ENCODE measurements at regions not wholly inside any gene's neighbourhood (a gene's known extent, or its start where the extent isn't known, plus 50 kb on each side); places are given as distances from the start of the nearest gene placed in this dataset.

DNA sequence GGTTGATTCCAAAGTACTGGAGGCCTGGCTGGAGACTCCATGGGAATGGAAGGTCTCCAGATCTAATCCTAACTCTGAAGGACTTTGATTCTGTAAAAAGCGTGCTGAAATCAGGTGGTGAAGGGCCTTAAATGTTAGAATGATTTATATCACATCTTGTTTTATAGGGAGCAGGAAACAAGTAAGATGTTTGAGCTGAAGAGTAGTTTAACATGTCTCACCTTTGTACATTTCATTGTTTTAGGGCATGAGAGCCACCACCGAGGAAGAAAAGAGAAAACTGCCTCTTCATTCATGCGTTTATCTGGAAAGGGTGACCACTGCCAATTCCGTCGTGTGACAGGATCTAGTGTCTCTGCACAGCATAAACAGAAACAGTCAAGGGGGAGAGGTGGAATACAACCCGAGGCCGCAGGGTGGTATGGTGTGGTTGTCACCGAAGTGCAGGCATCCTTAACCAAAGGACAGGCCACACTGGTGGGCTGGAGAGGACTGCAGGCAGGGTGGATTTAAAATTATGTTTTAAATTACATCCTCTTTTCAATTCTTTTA is 445.3 kb downstream of the SLC4A3 start:
- no peak overlapping the region for H3K27ac ChIP-seq (ENCODE audit: low read depth, low read length)
- no peaks in the 10 kb centered on the region for H3K36me3 ChIP-seq (ENCODE audit: control insufficient read depth, insufficient read depth, low read length)
- H3K27me3 ChIP-seq (ENCODE audit: control insufficient read depth, insufficient read depth, low read length): no peaks in the 10 kb centered on the region
- H3K9ac ChIP-seq (ENCODE audit: low read depth, low read length): no peak overlapping the region
- peaks cover 10% of the 10 kb centered on the region for H3K4me1 ChIP-seq (ENCODE audit: control insufficient read depth, insufficient read depth, low read length)
- H3K9me3 ChIP-seq (ENCODE audit: control insufficient read depth, insufficient read depth, low read length): no peaks in the 10 kb centered on the region
- no peak overlapping the region for H3K4me3 ChIP-seq (ENCODE audit: low read depth, low read length)

DNA sequence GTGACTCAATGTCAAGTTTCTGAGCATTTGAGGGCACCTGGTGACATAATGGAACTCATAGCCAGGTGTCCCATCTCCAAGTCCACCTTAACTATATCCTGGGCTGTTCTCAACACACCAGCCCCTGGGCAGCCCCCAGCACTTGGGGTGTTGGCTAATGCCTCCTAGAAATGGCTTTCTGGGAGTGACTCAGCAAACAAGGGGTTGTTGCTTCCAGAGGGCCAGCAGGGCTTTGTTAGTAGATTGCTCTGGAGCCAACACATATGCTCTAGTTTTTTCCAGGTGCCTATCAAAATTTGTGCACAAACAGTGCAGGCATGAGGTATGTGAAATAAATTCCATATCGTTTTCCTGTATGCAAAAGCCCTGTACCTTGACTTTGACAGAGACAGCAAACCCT is 448.4 kb downstream of the SLC4A3 start:
- no peaks in the 10 kb centered on the region for H3K36me3 ChIP-seq (ENCODE audit: control insufficient read depth, insufficient read depth, low read length)
- H3K9ac ChIP-seq (ENCODE audit: low read depth, low read length): no peak overlapping the region
- H3K27me3 ChIP-seq (ENCODE audit: control insufficient read depth, insufficient read depth, low read length): no peaks in the 10 kb centered on the region
- no peak overlapping the region for H3K27ac ChIP-seq (ENCODE audit: low read depth, low read length)
- no peak overlapping the region for H3K4me3 ChIP-seq (ENCODE audit: low read depth, low read length)
- peaks cover 10% of the 10 kb centered on the region for H3K4me1 ChIP-seq (ENCODE audit: control insufficient read depth, insufficient read depth, low read length)
- H3K9me3 ChIP-seq (ENCODE audit: control insufficient read depth, insufficient read depth, low read length): no peaks in the 10 kb centered on the region

DNA sequence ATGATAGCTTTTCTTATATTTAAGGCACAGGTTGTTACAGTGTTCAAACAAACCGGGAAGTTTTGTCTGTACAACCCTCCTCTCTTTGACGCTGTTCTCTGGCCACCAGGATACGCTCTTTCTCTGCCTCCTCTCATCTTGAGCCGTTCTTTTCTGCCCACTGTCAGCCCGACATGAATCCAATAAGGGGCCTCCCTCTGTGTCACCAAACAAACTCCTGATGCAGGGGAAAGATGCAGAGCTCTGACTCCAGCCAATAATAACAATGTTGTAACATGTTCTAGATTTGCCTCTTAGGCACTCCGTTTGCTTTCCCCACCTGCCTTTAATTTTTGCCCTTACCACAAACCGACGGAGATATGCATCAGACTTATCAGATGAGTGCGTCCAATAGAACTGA is 449.3 kb downstream of the SLC4A3 start:
- Histone ChIP-seq H3K27me3 (ENCODE audit: control insufficient read depth, insufficient read depth, low read length) (no peaks in the 10 kb centered on the region), H3K4me1 (ENCODE audit: control insufficient read depth, insufficient read depth, low read length) (peaks cover 17% of the 10 kb centered on the region), H3K36me3 (ENCODE audit: control insufficient read depth, insufficient read depth, low read length) (no peaks in the 10 kb centered on the region), H3K9me3 (ENCODE audit: control insufficient read depth, insufficient read depth, low read length) (no peaks in the 10 kb centered on the region), H3K4me3 (ENCODE audit: low read depth, low read length) (no peak overlapping the region), H3K27ac (ENCODE audit: low read depth, low read length) (peak overlapping the region; percentile 80), H3K9ac (ENCODE audit: low read depth, low read length) (no peak overlapping the region)

DNA sequence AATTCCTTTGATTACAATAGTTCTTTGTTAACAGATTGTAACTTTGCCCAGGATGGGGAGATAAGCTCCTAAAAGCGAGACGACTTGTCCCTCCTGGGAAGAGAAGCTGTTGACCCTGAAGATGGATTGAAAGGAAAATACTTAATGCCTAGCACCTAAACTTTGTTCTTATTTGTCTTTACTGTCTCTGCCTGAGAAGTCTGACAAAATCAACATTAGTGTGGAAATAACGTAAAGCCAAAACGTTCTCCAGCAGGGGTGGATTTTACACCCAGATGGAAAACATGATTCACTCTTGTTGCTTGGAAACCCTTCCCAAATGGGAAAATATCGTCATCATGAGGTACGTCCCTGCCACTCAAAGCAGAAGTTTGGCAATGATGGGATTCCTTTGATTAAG is 450.1 kb downstream of the SLC4A3 start:
- peak overlapping the region; percentile 80 for H3K27ac ChIP-seq (ENCODE audit: low read depth, low read length)

DNA sequence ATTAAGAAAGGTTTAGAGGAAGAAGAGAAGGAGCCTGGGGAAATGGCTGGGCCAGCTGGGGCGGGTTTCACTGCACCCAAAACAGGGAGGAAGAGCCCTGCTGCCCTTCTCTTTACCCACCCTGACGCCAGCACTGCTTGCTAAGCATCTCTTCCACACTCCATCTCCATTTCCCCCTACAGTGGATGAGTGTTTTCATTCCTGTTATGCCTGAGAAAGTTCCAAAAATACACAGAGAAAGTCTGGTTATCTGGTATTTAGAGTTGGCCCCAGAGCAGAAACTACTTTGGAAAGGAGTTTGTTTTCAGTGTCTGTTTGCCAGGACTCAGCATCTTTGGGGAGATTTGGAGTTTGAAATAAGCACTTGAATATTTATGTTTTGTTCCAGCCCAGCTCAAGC is 451.0 kb downstream of the SLC4A3 start:
- Histone ChIP-seq H3K9ac (ENCODE audit: low read depth, low read length) (no peak overlapping the region), H3K4me3 (ENCODE audit: low read depth, low read length) (no peak overlapping the region), H3K27ac (ENCODE audit: low read depth, low read length) (no peak overlapping the region), H3K27me3 (ENCODE audit: control insufficient read depth, insufficient read depth, low read length) (no peaks in the 10 kb centered on the region), H3K36me3 (ENCODE audit: control insufficient read depth, insufficient read depth, low read length) (no peaks in the 10 kb centered on the region), H3K4me1 (ENCODE audit: control insufficient read depth, insufficient read depth, low read length) (peaks cover 17% of the 10 kb centered on the region), H3K9me3 (ENCODE audit: control insufficient read depth, insufficient read depth, low read length) (no peaks in the 10 kb centered on the region)

More for the DNA sequence above, 450.1 kb downstream of the SLC4A3 start:
- Histone ChIP-seq H3K27me3 (ENCODE audit: control insufficient read depth, insufficient read depth, low read length) (no peaks in the 10 kb centered on the region), H3K9me3 (ENCODE audit: control insufficient read depth, insufficient read depth, low read length) (no peaks in the 10 kb centered on the region), H3K9ac (ENCODE audit: low read depth, low read length) (no peak overlapping the region), H3K36me3 (ENCODE audit: control insufficient read depth, insufficient read depth, low read length) (no peaks in the 10 kb centered on the region), H3K4me1 (ENCODE audit: control insufficient read depth, insufficient read depth, low read length) (peaks cover 17% of the 10 kb centered on the region), H3K4me3 (ENCODE audit: low read depth, low read length) (no peak overlapping the region)

DNA sequence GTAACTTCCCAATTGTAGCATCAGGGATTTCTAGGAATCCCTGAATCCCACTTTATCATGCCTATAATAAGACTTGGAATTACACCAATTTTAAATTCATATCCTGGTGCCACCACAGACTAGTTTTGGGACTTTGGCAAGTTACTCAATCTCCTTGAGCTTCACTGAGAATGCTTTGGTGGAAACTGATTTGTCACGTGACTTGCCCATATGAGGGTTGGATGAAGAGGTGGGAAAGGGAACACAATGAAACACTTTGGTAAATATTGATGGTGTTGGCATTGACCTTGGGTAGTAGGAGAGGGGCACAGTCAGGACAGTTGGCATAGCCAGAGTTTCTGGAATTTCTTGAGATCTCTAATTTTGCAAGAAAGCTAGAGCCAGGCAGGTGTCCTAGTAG is 452.2 kb downstream of the SLC4A3 start:
- H3K4me3 ChIP-seq (ENCODE audit: low read depth, low read length): no peak overlapping the region
- H3K9ac ChIP-seq (ENCODE audit: low read depth, low read length): no peak overlapping the region
- H3K27ac ChIP-seq (ENCODE audit: low read depth, low read length): no peak overlapping the region
- no peaks in the 10 kb centered on the region for H3K27me3 ChIP-seq (ENCODE audit: control insufficient read depth, insufficient read depth, low read length)
- no peaks in the 10 kb centered on the region for H3K9me3 ChIP-seq (ENCODE audit: control insufficient read depth, insufficient read depth, low read length)
- no peaks in the 10 kb centered on the region for H3K36me3 ChIP-seq (ENCODE audit: control insufficient read depth, insufficient read depth, low read length)
- H3K4me1 ChIP-seq (ENCODE audit: control insufficient read depth, insufficient read depth, low read length): peaks cover 17% of the 10 kb centered on the region

DNA sequence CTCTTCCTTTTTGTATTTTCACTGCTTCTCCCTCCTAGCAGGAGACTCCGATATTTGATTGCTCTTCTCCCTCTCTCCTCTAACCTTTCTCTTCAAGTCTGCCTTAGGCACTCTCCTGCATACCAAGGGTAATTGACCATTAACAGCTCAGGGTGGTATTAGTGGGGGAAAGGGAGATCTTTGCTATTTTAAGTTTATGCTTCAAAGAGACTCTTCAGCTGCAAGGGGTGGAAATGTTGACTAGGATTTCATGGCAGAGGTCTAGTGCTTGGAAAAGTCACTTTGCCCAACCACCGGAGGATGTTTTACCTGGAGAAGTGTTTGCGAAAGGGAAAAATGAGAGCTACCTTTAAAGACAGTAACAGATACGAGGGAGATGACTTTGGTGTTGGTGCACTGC is 453.7 kb downstream of the SLC4A3 start:
- no peak overlapping the region for H3K27ac ChIP-seq (ENCODE audit: low read depth, low read length)
- H3K4me1 ChIP-seq (ENCODE audit: control insufficient read depth, insufficient read depth, low read length): peaks cover 17% of the 10 kb centered on the region
- no peaks in the 10 kb centered on the region for H3K27me3 ChIP-seq (ENCODE audit: control insufficient read depth, insufficient read depth, low read length)

DNA sequence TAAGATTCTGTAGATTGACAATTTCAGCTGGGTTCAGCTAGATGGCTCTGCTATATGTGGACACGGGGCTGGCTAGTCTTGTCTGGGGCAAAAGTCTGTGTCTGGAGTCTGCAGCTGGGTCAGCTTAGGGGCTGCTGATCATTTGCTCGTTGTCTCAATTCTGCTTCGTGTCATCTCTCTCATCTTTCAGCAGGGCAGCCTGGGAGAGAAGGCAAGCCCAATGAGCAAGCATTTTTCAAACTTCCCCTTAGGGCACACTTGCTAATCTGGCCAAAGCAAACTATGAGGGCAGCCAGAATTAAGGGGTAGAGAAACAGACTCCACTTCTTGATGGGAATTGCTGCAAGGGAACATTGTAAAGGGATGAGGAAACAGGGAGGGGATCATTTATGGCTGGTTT is 462.6 kb downstream of the SLC4A3 start:
- Histone ChIP-seq H3K4me3 (ENCODE audit: low read depth, low read length) (no peak overlapping the region), H3K4me1 (ENCODE audit: control insufficient read depth, insufficient read depth, low read length) (no peaks in the 10 kb centered on the region), H3K27me3 (ENCODE audit: control insufficient read depth, insufficient read depth, low read length) (no peaks in the 10 kb centered on the region), H3K27ac (ENCODE audit: low read depth, low read length) (no peak overlapping the region), H3K36me3 (ENCODE audit: control insufficient read depth, insufficient read depth, low read length) (no peaks in the 10 kb centered on the region), H3K9ac (ENCODE audit: low read depth, low read length) (no peak overlapping the region), H3K9me3 (ENCODE audit: control insufficient read depth, insufficient read depth, low read length) (no peaks in the 10 kb centered on the region)

More for the DNA sequence above, 453.7 kb downstream of the SLC4A3 start:
- no peak overlapping the region for H3K4me3 ChIP-seq (ENCODE audit: low read depth, low read length)
- H3K9ac ChIP-seq (ENCODE audit: low read depth, low read length): no peak overlapping the region
- no peaks in the 10 kb centered on the region for H3K9me3 ChIP-seq (ENCODE audit: control insufficient read depth, insufficient read depth, low read length)
- no peaks in the 10 kb centered on the region for H3K36me3 ChIP-seq (ENCODE audit: control insufficient read depth, insufficient read depth, low read length)

DNA sequence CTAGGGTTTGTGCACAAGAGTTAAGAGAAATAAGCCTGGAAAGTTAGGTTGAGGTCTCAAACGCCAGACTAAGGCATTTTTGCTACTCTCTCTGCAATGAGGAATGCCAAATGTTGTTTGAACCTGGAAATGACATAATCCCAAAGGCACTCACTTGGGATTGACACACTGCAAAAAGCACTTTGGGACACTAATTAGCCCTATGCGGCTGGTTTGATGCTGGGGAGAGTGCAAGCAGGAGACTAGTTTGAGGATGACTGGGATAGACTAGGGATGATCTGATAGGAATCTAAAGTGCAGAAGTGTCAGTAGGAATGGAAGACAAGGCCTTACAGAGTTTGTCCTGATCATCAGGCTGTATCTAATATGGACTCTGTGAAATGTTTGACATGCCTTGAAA is 469.0 kb downstream of the SLC4A3 start:
- Histone ChIP-seq H3K36me3 (ENCODE audit: control insufficient read depth, insufficient read depth, low read length) (no peaks in the 10 kb centered on the region), H3K9ac (ENCODE audit: low read depth, low read length) (no peak overlapping the region), H3K27me3 (ENCODE audit: control insufficient read depth, insufficient read depth, low read length) (no peaks in the 10 kb centered on the region), H3K4me1 (ENCODE audit: control insufficient read depth, insufficient read depth, low read length) (no peaks in the 10 kb centered on the region), H3K4me3 (ENCODE audit: low read depth, low read length) (no peak overlapping the region), H3K9me3 (ENCODE audit: control insufficient read depth, insufficient read depth, low read length) (no peaks in the 10 kb centered on the region), H3K27ac (ENCODE audit: low read depth, low read length) (no peak overlapping the region)

DNA sequence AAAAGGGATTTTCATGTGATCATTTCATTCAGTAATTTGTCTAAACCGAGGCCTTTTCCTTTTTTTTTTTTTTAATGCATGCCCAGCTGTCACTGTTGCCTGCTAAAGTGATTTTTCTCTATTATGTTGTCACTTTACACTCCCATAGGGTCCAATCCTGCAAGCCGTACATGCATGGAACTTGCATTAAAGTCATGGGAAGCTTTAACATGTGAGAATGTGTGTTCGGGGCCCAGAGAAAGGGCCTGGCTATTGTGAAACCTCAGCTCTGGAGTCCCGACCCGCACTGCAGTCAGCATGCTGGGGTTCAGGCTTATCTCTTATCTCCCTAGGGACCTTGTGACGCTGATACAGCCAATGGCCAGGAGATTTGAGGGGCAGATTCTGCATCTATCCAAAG is 474.6 kb downstream of the SLC4A3 start:
- no peak overlapping the region for H3K27ac ChIP-seq (ENCODE audit: low read depth, low read length)
- no peaks in the 10 kb centered on the region for H3K4me1 ChIP-seq (ENCODE audit: control insufficient read depth, insufficient read depth, low read length)
- H3K9me3 ChIP-seq (ENCODE audit: control insufficient read depth, insufficient read depth, low read length): no peaks in the 10 kb centered on the region
- no peaks in the 10 kb centered on the region for H3K36me3 ChIP-seq (ENCODE audit: control insufficient read depth, insufficient read depth, low read length)
- H3K27me3 ChIP-seq (ENCODE audit: control insufficient read depth, insufficient read depth, low read length): no peaks in the 10 kb centered on the region
- H3K9ac ChIP-seq (ENCODE audit: low read depth, low read length): no peak overlapping the region
- no peak overlapping the region for H3K4me3 ChIP-seq (ENCODE audit: low read depth, low read length)

DNA sequence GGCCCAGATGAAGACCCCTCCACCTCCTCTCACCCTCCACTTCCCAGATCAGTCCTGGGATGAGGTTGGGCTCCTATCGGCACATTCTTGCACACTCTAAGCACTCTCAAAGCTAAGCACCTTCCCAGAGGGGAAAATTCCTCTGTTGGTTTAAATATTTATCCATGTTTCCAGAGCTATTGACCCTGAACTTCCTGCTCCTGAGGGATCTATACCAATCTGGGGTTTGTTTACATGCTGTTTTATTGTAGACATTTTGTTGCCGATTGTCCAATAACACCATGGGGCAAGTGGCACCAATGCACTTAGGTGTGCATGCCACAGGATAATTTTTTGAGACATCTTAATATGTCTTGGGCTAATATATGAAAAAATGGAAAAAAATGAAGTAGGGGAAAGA is 476.2 kb downstream of the SLC4A3 start:
- H3K4me3 ChIP-seq (ENCODE audit: low read depth, low read length): no peak overlapping the region
- no peaks in the 10 kb centered on the region for H3K4me1 ChIP-seq (ENCODE audit: control insufficient read depth, insufficient read depth, low read length)
- no peaks in the 10 kb centered on the region for H3K27me3 ChIP-seq (ENCODE audit: control insufficient read depth, insufficient read depth, low read length)
- no peak overlapping the region for H3K9ac ChIP-seq (ENCODE audit: low read depth, low read length)
- H3K9me3 ChIP-seq (ENCODE audit: control insufficient read depth, insufficient read depth, low read length): no peaks in the 10 kb centered on the region
- H3K27ac ChIP-seq (ENCODE audit: low read depth, low read length): no peak overlapping the region
- H3K36me3 ChIP-seq (ENCODE audit: control insufficient read depth, insufficient read depth, low read length): no peaks in the 10 kb centered on the region

DNA sequence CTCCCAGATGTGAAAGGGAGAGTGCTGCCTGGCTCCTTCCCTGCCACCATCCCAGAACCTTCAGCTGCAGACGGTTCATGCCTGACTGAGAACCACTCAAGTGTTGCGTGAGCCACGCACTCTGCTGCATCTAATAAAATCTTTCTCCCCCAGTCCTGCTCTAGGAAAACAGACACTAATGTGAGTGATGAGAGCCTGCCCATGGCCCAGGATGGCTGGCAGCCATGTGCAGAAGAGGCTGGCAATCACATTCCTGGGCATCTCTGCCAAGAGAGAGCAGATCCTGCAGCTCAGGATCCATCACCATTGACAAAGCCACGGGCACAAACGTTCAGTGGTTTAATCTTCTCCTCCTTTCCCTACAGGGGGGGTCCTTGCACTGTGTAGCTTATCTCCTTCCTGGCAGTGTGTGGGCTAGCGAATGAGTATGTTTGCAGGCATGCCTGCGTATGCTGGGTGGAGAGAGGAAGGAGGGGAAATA is 477.5 kb downstream of the SLC4A3 start:
- H3K4me3 ChIP-seq (ENCODE audit: low read depth, low read length): no peak overlapping the region
- H3K4me1 ChIP-seq (ENCODE audit: control insufficient read depth, insufficient read depth, low read length): no peaks in the 10 kb centered on the region
- no peaks in the 10 kb centered on the region for H3K9me3 ChIP-seq (ENCODE audit: control insufficient read depth, insufficient read depth, low read length)
- no peak overlapping the region for H3K9ac ChIP-seq (ENCODE audit: low read depth, low read length)
- H3K27me3 ChIP-seq (ENCODE audit: control insufficient read depth, insufficient read depth, low read length): no peaks in the 10 kb centered on the region
- no peaks in the 10 kb centered on the region for H3K36me3 ChIP-seq (ENCODE audit: control insufficient read depth, insufficient read depth, low read length)
- no peak overlapping the region for H3K27ac ChIP-seq (ENCODE audit: low read depth, low read length)

Measured in HUES48 (cell line).